Gastrocnemius medialis (tissue), 4 donors: ENCODE measurements at regions not wholly inside any gene's neighbourhood (a gene's known extent, or its start where the extent isn't known, plus 50 kb on each side); places are given as distances from the start of the nearest gene placed in this dataset.

Source experiments
- ATAC-seq, 2 donors: fragments of 150-250 bp; one replicate each; pipeline ENCODE4 v1.9.1; 2016
- DNase-seq, 2 donors: peaks; one replicate each; pipeline ENCODE4 v3.0.0-alpha.2; 2019
- H3K27ac ChIP-seq, 4 donors: fragments of 200-600 bp; sonication (generic); 1 replicate in 1 of 4; 2 replicates in 3 of 4; pipeline ENCODE4 v1.5.1; 2016 to 2018; ENCODE audit warnings: mild to moderate bottlenecking in 2 of 4, moderate library complexity in 1 of 4
- H3K27me3 ChIP-seq, 3 donors: fragments of 200-600 bp; sonication (generic) in 2 of 3; 1 replicate in 1 of 3; 2 replicates in 2 of 3; pipeline versions ENCODE4 v1.5.1 to v1.6.0; 2016 to 2019; ENCODE audit warnings: mild to moderate bottlenecking in 1 of 3, moderate library complexity in 1 of 3
- H3K36me3 ChIP-seq, 2 donors: fragments of 200-600 bp; sonication (generic) in 1 of 2; one replicate each; pipeline ENCODE4 v1.5.1; 2017 to 2018
- H3K4me1 ChIP-seq, 2 donors: fragments of 200-600 bp; sonication (generic) in 1 of 2; one replicate each; pipeline ENCODE4 v1.5.1; 2016 to 2017; ENCODE audit warnings: mild to moderate bottlenecking in 2 of 2
- H3K4me3 ChIP-seq, 4 donors: fragments of 200-600 bp; sonication (generic) in 3 of 4; 1 replicate in 1 of 4; 2 replicates in 3 of 4; pipeline ENCODE4 v1.5.1; 2016 to 2019; ENCODE audit warnings: mild to moderate bottlenecking in 2 of 4
- H3K9me3 ChIP-seq, 3 donors: fragments of 200-600 bp; sonication (generic) in 2 of 3; 1 replicate in 1 of 3; 2 replicates in 2 of 3; pipeline ENCODE4 v1.5.1; 2016 to 2019
- POLR2A ChIP-seq, 2 donors: fragments of 450-650 bp; IDR thresholded peaks; one replicate each; pipeline ENCODE4 v1.6.1; 2017; ENCODE audit warnings: antibody characterized with exemption in 2 of 2, mild to moderate bottlenecking in 2 of 2, moderate library complexity in 2 of 2
- in situ Hi-C, 4 donors: fragments of 200-750 bp; cut with MboI; loops; one replicate each; pipeline versions ENCODE4 v1.15.0 to v1.8.0; 2017; ENCODE audit warnings: low sequenced_read_pairs in 4 of 4
- intact Hi-C: fragments of 100-400 bp; cut with DNase I; formaldehyde crosslinking; loops from one replicate; pipeline ENCODE4 v1.15.1; 2023; ENCODE audit warnings: low total_unique reads
- TF ChIP-seq, protein P1 (sequence below), 5 experiments: fragments of 450-650 bp in 3 of 5; fragments of 200-600 bp in 2 of 5; sonication (generic) in 2 of 5; IDR thresholded peaks in 4 of 5; conservative IDR thresholded peaks in 1 of 5; 1 replicate in 4 of 5; 2 replicates in 1 of 5; pipeline ENCODE4 v1.5.1; 2016 to 2019; ENCODE audit warnings: antibody characterized with exemption in 5 of 5, mild to moderate bottlenecking in 3 of 5, moderate library complexity in 3 of 5

DNA sequence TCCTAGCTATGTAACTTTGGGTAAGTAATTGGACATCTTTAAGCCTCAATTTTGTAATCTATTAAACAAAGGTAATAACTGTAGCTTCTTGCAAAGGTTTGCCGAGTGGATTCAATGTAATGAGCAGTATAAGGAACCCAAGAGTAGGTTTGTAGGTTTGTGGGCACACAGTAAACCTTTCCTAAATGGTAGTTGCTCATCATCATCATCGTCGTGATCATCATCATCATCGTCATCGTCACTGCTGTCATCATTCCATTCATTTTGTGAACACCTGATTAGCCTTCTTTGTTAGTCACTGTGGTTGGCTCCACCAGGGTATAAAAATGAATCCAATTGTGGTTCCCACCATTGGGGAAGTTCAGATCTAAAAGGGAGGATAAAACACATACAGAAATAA lies 223.1 kb upstream of the KIRREL3 start:
- no peak for TF ChIP-seq POLR2A (IDR thresholded peaks at IDR 0.05)
- TF ChIP-seq, protein P1, sequence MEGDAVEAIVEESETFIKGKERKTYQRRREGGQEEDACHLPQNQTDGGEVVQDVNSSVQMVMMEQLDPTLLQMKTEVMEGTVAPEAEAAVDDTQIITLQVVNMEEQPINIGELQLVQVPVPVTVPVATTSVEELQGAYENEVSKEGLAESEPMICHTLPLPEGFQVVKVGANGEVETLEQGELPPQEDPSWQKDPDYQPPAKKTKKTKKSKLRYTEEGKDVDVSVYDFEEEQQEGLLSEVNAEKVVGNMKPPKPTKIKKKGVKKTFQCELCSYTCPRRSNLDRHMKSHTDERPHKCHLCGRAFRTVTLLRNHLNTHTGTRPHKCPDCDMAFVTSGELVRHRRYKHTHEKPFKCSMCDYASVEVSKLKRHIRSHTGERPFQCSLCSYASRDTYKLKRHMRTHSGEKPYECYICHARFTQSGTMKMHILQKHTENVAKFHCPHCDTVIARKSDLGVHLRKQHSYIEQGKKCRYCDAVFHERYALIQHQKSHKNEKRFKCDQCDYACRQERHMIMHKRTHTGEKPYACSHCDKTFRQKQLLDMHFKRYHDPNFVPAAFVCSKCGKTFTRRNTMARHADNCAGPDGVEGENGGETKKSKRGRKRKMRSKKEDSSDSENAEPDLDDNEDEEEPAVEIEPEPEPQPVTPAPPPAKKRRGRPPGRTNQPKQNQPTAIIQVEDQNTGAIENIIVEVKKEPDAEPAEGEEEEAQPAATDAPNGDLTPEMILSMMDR (IDR thresholded peaks at IDR 0.05 in 4 of 5, conservative IDR thresholded peaks at IDR 0.05 in 1 of 5), result no peak
- intact Hi-C loops (no loop called here), in situ Hi-C loops (no loop called here)
- Histone ChIP-seq H3K27ac (no peak overlapping the region), H3K4me3 (no peak overlapping the region), H3K4me1 (no peaks in the 10 kb centered on the region), H3K36me3 (no peaks in the 10 kb centered on the region), H3K9me3 (no peaks in the 10 kb centered on the region), H3K27me3 (no peaks in the 10 kb centered on the region)
- no peak for DNase-seq
- ATAC-seq, result no peak

DNA sequence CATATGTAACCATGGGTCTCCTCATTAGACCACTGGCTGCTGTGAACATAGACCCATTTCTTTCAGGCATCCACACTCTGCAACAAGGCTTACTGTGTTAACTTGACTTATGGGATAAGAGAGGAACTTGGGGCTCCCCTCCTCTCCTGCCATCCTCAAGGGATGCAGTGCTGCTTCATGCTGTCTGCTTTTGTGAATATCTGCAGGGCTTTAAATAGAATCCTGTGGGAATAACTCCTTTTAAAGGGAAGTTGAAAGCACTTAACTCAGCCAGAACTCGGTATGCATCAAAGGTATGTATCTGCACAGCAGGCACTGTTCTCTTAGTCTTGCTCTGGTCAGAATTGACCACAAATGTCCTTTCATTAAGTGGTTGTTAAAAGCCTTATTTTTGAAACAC lies 222.5 kb upstream of the KIRREL3 start:
- Histone ChIP-seq H3K4me3 (no peak overlapping the region), H3K4me1 (no peaks in the 10 kb centered on the region), H3K9me3 (no peaks in the 10 kb centered on the region), H3K27me3 (no peaks in the 10 kb centered on the region), H3K27ac (no peak overlapping the region), H3K36me3 (no peaks in the 10 kb centered on the region)
- TF ChIP-seq, protein P1 (IDR thresholded peaks at IDR 0.05 in 4 of 5, conservative IDR thresholded peaks at IDR 0.05 in 1 of 5), result no peak
- no peak for TF ChIP-seq POLR2A (IDR thresholded peaks at IDR 0.05)
- intact Hi-C loops (no loop called here), in situ Hi-C loops (no loop called here)
- ATAC-seq (no peak), DNase-seq (no peak)

DNA sequence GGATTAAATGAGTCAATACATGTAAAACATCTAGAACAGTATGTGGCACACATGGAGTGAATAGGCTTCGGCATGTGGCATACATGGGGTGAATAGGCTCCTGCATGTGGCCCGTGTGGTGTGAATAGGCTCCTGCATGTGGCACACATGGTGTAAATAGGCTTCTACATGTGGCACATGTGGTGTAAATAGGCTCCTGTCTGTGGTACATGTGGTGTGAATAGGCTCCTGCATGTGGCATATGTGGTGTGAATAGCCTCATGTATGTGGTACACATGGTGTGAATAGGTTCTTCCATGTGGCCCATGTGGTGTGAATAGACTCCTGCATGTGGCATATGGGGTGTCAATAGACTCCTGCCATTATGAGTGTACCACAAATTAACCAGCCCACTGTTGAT lies 219.1 kb upstream of the KIRREL3 start:
- ATAC-seq, result no peak
- Histone ChIP-seq H3K4me3 (no peak overlapping the region), H3K36me3 (no peaks in the 10 kb centered on the region), H3K4me1 (no peaks in the 10 kb centered on the region), H3K9me3 (no peaks in the 10 kb centered on the region), H3K27ac (no peak overlapping the region), H3K27me3 (no peaks in the 10 kb centered on the region)
- in situ Hi-C loops, result no loop called here
- no peak for DNase-seq
- intact Hi-C loops, result no loop called here
- TF ChIP-seq, protein P1 (IDR thresholded peaks at IDR 0.05 in 4 of 5, conservative IDR thresholded peaks at IDR 0.05 in 1 of 5), result no peak
- no peak for TF ChIP-seq POLR2A (IDR thresholded peaks at IDR 0.05)

DNA sequence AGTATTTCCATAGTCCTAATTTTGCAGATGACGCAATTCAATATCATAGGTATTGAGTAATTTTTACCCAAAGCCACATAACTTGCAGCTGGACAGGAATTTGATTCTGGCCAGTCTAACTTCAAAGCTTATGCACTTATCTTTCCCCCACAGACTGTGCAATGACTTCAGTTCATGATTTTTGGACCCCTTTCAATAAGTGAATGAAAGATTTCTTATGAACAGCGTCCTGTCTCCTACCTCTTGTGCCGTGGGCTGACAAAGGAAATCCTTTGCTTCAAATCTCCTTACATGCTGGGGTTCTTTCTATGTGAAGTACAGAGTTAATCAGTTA lies 217.7 kb upstream of the KIRREL3 start:
- no peaks in the 10 kb centered on the region for H3K9me3 ChIP-seq
- TF ChIP-seq, protein P1 (IDR thresholded peaks at IDR 0.05 in 4 of 5, conservative IDR thresholded peaks at IDR 0.05 in 1 of 5), result no peak
- TF ChIP-seq POLR2A (IDR thresholded peaks at IDR 0.05), result no peak
- ATAC-seq, result no peak
- no peaks in the 10 kb centered on the region for H3K27me3 ChIP-seq
- no peak overlapping the region for H3K27ac ChIP-seq
- no peaks in the 10 kb centered on the region for H3K36me3 ChIP-seq
- in situ Hi-C loops, result no loop called here
- intact Hi-C loops, result no loop called here
- no peak overlapping the region for H3K4me3 ChIP-seq
- no peaks in the 10 kb centered on the region for H3K4me1 ChIP-seq
- no peak for DNase-seq

DNA sequence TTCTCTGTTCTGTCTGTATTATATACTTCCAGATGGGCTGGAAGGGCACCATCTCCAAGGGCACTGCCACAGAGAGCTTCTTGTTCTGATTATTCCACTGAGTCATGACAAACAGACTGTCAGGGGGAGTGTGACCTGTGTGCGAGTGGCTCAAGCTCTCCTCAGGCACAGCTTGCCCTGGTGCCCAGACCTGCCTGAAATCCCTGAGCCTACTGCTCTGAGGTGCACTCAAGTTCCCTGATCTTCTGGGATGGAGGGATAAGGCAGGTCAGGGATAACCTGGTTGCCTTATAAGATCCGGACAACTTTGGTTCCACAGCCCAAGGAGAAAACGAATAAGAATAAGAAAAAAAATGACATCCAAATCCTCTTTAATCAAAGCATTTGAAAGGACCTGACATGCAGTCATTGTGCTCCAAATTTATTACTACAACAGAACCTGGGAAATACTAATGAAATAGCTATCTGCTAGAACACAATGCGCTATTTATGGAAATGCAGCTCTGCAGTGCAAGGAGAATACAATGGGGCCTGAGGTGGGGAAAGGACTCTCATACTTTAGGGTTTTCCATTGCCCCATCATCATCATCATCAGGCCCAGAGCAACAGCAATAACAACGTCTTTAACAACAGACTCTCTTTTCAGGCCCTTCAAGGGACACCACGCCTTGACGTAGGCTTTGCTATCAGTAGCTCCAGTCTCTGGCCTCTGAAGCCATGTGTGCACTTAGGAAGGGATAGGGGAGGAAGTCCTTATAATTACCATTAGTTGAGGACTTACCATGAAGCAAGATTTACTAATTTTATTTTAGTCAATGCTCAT lies 217.1 kb upstream of the KIRREL3 start:
- Histone ChIP-seq H3K27ac (no peak overlapping the region), H3K9me3 (no peaks in the 10 kb centered on the region), H3K4me1 (no peaks in the 10 kb centered on the region), H3K27me3 (no peaks in the 10 kb centered on the region), H3K4me3 (no peak overlapping the region), H3K36me3 (no peaks in the 10 kb centered on the region)
- in situ Hi-C loops, result no loop called here
- ATAC-seq, result no peak
- intact Hi-C loops, result no loop called here
- no peak for DNase-seq
- no peak for TF ChIP-seq POLR2A (IDR thresholded peaks at IDR 0.05)
- TF ChIP-seq, protein P1 (IDR thresholded peaks at IDR 0.05 in 4 of 5, conservative IDR thresholded peaks at IDR 0.05 in 1 of 5), result no peak
